SK-N-SH treated with all-trans-retinoic acid at 6 μM for 48 hours (cell line): ENCODE measurements at regions not wholly inside any gene's neighbourhood (a gene's known extent, or its start where the extent isn't known, plus 50 kb on each side); places are given as distances from the start of the nearest gene placed in this dataset.

ENCODE experiments used
- ATAC-seq: fragments of 200-7000 bp; cut with Tn5 transposase; 3 replicates; pipeline ENCODE4 v1.9.1; 2020; ENCODE audit warnings: mild to moderate bottlenecking, moderate library complexity
- ARNTL ChIP-seq: fragments of 450-650 bp; formaldehyde crosslinking; IDR thresholded peaks from 2 replicates; pipeline ENCODE4 v1.5.0; 2020; ENCODE audit warnings: low read depth, mild to moderate bottlenecking, moderate library complexity, borderline replicate concordance
- BACH2 ChIP-seq: fragments of 250-450 bp; sonication (Bioruptor Pico); IDR thresholded peaks from 2 replicates; pipeline ENCODE4 v1.9.0; 2021; ENCODE audit warnings: mild to moderate bottlenecking, borderline replicate concordance
- CSDC2 ChIP-seq: fragments of 250-450 bp; sonication (Bioruptor Pico); IDR thresholded peaks from 2 replicates; pipeline ENCODE4 v1.5.0; 2020; ENCODE audit warnings: mild to moderate bottlenecking, moderate library complexity
- ESRRG ChIP-seq: fragments of 250-450 bp; sonication (Bioruptor Pico); IDR thresholded peaks from 2 replicates; pipeline ENCODE4 v1.6.1; 2021; ENCODE audit warnings: mild to moderate bottlenecking
- GLIS3 ChIP-seq: fragments of 250-450 bp; sonication (Bioruptor Pico); IDR thresholded peaks from 2 replicates; pipeline ENCODE4 v1.5.0; 2020; ENCODE audit warnings: mild to moderate bottlenecking, moderate library complexity
- ISL1 ChIP-seq: fragments of 250-450 bp; sonication (Bioruptor Pico); IDR thresholded peaks from 2 replicates; pipeline ENCODE4 v2.1.2; 2022; ENCODE audit warnings: mild to moderate bottlenecking, moderate library complexity
- OSR1 ChIP-seq: fragments of 250-450 bp; sonication (Bioruptor Pico); IDR thresholded peaks from 2 replicates; pipeline ENCODE4 v1.8.0; 2022; ENCODE audit warnings: moderate library complexity, mild to moderate bottlenecking, inconsistent platforms
- PPARA ChIP-seq: fragments of 250-450 bp; sonication (Bioruptor Pico); IDR thresholded peaks from 2 replicates; pipeline ENCODE4 v1.5.0; 2020; ENCODE audit warnings: mild to moderate bottlenecking, borderline replicate concordance
- RARB ChIP-seq: fragments of 250-450 bp; sonication (Bioruptor Pico); IDR thresholded peaks from 2 replicates; pipeline ENCODE4 v1.8.0; 2021; ENCODE audit warnings: mild to moderate bottlenecking, moderate library complexity
- SNAI2 ChIP-seq: fragments of 250-450 bp; sonication (Bioruptor Pico); IDR thresholded peaks from 2 replicates; pipeline ENCODE4 v1.5.0; 2020; ENCODE audit warnings: mild to moderate bottlenecking, moderate library complexity
- TCF4 ChIP-seq: fragments of 250-450 bp; sonication (Bioruptor Pico); IDR thresholded peaks from 2 replicates; pipeline ENCODE4 v1.8.0; 2021; ENCODE audit warnings: mild to moderate bottlenecking, moderate library complexity, borderline replicate concordance
- TOX ChIP-seq: fragments of 250-450 bp; sonication (Bioruptor Pico); IDR thresholded peaks from 2 replicates; pipeline ENCODE4 v1.8.0; 2021; ENCODE audit warnings: mild to moderate bottlenecking, moderate library complexity, borderline replicate concordance
- ZC3H10 ChIP-seq: fragments of 250-450 bp; sonication (Bioruptor Pico); IDR thresholded peaks from 2 replicates; pipeline ENCODE4 v1.5.1; 2021; ENCODE audit warnings: mild to moderate bottlenecking, moderate library complexity
- ZFP3 ChIP-seq: fragments of 250-450 bp; sonication (Bioruptor Pico); IDR thresholded peaks from 2 replicates; pipeline ENCODE4 v1.5.0; 2020; ENCODE audit warnings: mild to moderate bottlenecking, moderate library complexity
- ZFP30 ChIP-seq: fragments of 450-650 bp; formaldehyde crosslinking; IDR thresholded peaks from 2 replicates; pipeline ENCODE4 v1.5.0; 2022; ENCODE audit warnings: mild to moderate bottlenecking, moderate library complexity
- ZNF565 ChIP-seq: fragments of 450-650 bp; formaldehyde crosslinking; conservative IDR thresholded peaks from 2 replicates; pipeline ENCODE4 v1.5.0; 2020; ENCODE audit warnings: low read depth, mild to moderate bottlenecking, moderate library complexity
- ZNF70 ChIP-seq: fragments of 450-650 bp; formaldehyde crosslinking; IDR thresholded peaks from 2 replicates; pipeline ENCODE4 v1.5.0; 2020; ENCODE audit warnings: mild to moderate bottlenecking, moderate library complexity
- ZNF8 ChIP-seq: fragments of 450-650 bp; formaldehyde crosslinking; IDR thresholded peaks from 2 replicates; pipeline ENCODE4 v1.5.0; 2020; ENCODE audit warnings: mild to moderate bottlenecking, moderate library complexity
- TF ChIP-seq, protein P1 (sequence below): fragments of 250-450 bp; sonication (Bioruptor Pico); IDR thresholded peaks from 2 replicates; pipeline ENCODE4 v1.5.1; 2021; ENCODE audit warnings: mild to moderate bottlenecking, moderate library complexity
- TF ChIP-seq, protein P2 (sequence below): fragments of 250-450 bp; sonication (Bioruptor Pico); IDR thresholded peaks from 2 replicates; pipeline ENCODE4 v1.8.0; 2020; ENCODE audit warnings: mild to moderate bottlenecking, moderate library complexity, borderline replicate concordance
- TF ChIP-seq, protein P3 (sequence below): fragments of 250-450 bp; sonication (Bioruptor Pico); IDR thresholded peaks from 2 replicates; pipeline ENCODE4 v1.5.1; 2020; ENCODE audit warnings: low read depth, mild to moderate bottlenecking, moderate library complexity
- TF ChIP-seq, protein P4 (sequence below): fragments of 250-450 bp; sonication (Bioruptor Pico); IDR thresholded peaks from 2 replicates; pipeline ENCODE4 v1.8.0; 2021; ENCODE audit warnings: low read depth, mild to moderate bottlenecking, moderate library complexity, borderline replicate concordance

DNA sequence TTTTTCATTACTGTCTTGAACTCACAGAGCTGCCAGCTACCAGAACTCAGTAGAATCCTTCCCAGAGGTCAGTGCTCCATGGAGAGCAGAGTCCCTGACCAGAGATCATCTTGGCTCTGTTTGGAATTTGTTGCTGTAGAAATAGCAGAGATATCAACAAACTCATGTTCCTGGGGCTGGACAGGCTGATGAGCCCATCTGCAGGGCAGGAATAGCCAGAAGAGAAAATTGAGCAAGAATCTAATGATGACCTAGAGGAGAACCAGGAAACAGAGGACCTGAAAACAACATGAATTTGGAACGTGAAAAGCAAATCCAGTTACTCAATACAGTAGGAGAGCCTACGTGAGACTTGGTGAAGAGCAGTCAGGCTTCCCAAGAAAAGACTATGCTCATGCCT, 437.8 kb downstream of the PLK2 start:
- ATAC-seq: no peak
- TF ChIP-seq ZC3H10 (CRISPR knock-in tag): no peak

DNA sequence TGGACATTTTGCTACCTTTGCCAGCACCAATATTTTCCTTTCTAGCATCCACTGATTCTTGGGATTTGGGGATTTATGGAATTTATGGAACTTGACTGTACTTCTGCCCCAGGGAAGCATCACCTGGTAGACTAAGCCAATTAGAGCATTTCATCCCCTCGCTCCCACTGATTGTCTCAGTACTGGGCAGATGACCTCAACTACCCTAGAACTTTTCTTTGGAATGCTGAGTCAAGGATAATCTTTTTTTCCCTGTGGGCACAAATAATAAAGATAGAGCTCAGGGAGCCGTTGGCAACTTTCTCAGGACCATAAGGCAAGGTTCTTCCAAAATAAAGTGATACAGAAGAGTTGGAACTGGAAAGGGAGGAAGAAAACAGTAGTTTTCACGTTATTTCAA, 438.4 kb downstream of the PLK2 start:
- no peak for TF ChIP-seq ZNF8
- no peak for TF ChIP-seq BACH2 (CRISPR knock-in tag)
- TF ChIP-seq PPARA (CRISPR knock-in tag): no peak
- no peak for TF ChIP-seq GLIS3 (CRISPR knock-in tag)
- TF ChIP-seq ZFP30 (CRISPR knock-in tag): no peak
- TF ChIP-seq TCF4: no peak
- TF ChIP-seq SNAI2 (CRISPR knock-in tag): no peak
- no peak for TF ChIP-seq RARB (CRISPR knock-in tag)
- no peak for TF ChIP-seq TOX (CRISPR knock-in tag)
- no peak for TF ChIP-seq ZC3H10 (CRISPR knock-in tag)
- no peak for TF ChIP-seq ZNF70 (CRISPR knock-in tag)
- TF ChIP-seq, protein P1, sequence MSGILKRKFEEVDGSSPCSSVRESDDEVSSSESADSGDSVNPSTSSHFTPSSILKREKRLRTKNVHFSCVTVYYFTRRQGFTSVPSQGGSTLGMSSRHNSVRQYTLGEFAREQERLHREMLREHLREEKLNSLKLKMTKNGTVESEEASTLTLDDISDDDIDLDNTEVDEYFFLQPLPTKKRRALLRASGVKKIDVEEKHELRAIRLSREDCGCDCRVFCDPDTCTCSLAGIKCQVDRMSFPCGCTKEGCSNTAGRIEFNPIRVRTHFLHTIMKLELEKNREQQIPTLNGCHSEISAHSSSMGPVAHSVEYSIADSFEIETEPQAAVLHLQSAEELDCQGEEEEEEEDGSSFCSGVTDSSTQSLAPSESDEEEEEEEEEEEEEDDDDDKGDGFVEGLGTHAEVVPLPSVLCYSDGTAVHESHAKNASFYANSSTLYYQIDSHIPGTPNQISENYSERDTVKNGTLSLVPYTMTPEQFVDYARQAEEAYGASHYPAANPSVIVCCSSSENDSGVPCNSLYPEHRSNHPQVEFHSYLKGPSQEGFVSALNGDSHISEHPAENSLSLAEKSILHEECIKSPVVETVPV (CRISPR knock-in tag): no peak
- no peak for TF ChIP-seq OSR1 (CRISPR knock-in tag)
- TF ChIP-seq ZFP3: no peak
- TF ChIP-seq ZNF565 (CRISPR knock-in tag): no peak
- TF ChIP-seq, protein P2, sequence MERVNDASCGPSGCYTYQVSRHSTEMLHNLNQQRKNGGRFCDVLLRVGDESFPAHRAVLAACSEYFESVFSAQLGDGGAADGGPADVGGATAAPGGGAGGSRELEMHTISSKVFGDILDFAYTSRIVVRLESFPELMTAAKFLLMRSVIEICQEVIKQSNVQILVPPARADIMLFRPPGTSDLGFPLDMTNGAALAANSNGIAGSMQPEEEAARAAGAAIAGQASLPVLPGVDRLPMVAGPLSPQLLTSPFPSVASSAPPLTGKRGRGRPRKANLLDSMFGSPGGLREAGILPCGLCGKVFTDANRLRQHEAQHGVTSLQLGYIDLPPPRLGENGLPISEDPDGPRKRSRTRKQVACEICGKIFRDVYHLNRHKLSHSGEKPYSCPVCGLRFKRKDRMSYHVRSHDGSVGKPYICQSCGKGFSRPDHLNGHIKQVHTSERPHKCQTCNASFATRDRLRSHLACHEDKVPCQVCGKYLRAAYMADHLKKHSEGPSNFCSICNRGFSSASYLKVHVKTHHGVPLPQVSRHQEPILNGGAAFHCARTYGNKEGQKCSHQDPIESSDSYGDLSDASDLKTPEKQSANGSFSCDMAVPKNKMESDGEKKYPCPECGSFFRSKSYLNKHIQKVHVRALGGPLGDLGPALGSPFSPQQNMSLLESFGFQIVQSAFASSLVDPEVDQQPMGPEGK: no peak
- TF ChIP-seq ISL1 (CRISPR knock-in tag): no peak
- TF ChIP-seq, protein P3, sequence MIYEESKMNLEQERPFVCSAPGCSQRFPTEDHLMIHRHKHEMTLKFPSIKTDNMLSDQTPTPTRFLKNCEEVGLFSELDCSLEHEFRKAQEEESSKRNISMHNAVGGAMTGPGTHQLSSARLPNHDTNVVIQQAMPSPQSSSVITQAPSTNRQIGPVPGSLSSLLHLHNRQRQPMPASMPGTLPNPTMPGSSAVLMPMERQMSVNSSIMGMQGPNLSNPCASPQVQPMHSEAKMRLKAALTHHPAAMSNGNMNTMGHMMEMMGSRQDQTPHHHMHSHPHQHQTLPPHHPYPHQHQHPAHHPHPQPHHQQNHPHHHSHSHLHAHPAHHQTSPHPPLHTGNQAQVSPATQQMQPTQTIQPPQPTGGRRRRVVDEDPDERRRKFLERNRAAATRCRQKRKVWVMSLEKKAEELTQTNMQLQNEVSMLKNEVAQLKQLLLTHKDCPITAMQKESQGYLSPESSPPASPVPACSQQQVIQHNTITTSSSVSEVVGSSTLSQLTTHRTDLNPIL (CRISPR knock-in tag): no peak
- ATAC-seq: no peak

DNA sequence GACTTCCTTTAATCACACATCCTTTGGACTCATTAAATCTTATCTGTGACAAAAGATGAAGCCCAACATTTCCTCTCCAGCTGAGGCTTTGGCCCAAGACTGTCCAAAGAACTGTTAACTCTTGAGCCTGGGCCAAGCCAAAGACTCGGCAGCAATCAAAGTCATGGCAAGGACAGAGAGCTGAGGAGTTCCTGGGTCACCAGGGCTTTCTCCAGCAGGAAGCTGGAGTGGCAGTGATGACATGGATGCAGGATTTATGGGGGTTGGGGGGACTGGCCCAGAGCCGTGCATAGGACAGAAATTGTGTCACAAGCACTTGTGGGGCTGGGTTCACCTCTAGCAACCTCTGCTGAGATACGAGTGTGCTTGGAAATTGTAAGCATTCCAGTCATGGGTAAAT, 440.3 kb downstream of the PLK2 start:
- TF ChIP-seq ZFP3 (peak; percentile 18; the same call in 1 of the 2 replicates), CSDC2 (CRISPR knock-in tag) (no peak)
- peak; percentile 60; the same call in 2 of the 3 replicates for ATAC-seq

DNA sequence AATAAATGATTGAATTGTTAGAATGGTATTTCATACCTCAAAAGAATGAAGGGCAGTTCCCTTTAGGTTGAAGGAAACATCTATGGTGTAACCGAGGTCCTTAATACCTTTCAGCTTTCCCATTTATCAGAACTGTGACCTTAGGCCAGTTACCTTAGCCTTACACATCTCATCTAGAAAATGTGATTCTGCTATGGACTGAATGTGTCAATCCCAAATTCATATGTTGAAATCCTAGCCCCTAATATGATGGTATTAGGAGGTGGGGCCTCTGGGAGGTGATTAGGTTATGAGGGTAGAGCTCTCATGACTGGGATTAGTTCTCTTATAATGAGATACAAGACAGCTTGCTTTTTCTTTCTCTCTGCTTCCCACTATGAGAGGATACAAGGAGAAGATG, 441.9 kb downstream of the PLK2 start:
- no peak for TF ChIP-seq CSDC2 (CRISPR knock-in tag)
- no peak for TF ChIP-seq RARB (CRISPR knock-in tag)
- no peak for TF ChIP-seq ZNF8
- TF ChIP-seq, protein P4, sequence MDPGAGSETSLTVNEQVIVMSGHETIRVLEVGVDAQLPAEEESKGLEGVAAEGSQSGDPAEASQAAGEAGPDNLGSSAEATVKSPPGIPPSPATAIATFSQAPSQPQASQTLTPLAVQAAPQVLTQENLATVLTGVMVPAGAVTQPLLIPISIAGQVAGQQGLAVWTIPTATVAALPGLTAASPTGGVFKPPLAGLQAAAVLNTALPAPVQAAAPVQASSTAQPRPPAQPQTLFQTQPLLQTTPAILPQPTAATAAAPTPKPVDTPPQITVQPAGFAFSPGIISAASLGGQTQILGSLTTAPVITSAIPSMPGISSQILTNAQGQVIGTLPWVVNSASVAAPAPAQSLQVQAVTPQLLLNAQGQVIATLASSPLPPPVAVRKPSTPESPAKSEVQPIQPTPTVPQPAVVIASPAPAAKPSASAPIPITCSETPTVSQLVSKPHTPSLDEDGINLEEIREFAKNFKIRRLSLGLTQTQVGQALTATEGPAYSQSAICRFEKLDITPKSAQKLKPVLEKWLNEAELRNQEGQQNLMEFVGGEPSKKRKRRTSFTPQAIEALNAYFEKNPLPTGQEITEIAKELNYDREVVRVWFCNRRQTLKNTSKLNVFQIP (CRISPR knock-in tag): no peak
- TF ChIP-seq ARNTL (CRISPR knock-in tag): no peak
- no peak for TF ChIP-seq ZNF70 (CRISPR knock-in tag)
- ATAC-seq: no peak

DNA sequence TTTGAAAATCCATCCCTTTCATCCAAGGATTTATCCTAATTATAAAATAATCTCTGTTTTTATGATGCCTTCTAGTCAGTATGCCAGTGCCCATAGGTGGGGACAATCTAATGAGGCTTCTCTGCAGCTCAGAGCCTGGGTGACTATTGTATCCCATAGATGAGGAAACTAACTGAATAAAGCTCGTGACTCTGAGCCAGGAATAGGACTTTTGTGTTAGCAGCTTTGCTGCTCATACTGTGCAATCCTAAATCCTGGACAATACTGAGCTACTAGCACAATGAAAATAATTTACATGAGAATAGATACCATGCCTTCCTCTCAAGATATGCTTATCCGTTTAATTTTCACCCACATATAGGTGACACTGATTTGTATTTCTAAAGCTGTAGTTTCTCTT, 443.0 kb downstream of the PLK2 start:
- TF ChIP-seq ZC3H10 (CRISPR knock-in tag) (no peak), PPARA (CRISPR knock-in tag) (no peak), ARNTL (CRISPR knock-in tag) (no peak), SNAI2 (CRISPR knock-in tag) (no peak), ZNF565 (CRISPR knock-in tag) (no peak), OSR1 (CRISPR knock-in tag) (no peak), ZNF70 (CRISPR knock-in tag) (no peak), TOX (CRISPR knock-in tag) (no peak), CSDC2 (CRISPR knock-in tag) (no peak), RARB (CRISPR knock-in tag) (no peak), GLIS3 (CRISPR knock-in tag) (no peak), TCF4 (no peak), ESRRG (CRISPR knock-in tag) (no peak), ZFP30 (CRISPR knock-in tag) (no peak), ZFP3 (no peak)
- TF ChIP-seq, protein P2: no peak
- TF ChIP-seq, protein P4 (CRISPR knock-in tag): no peak
- TF ChIP-seq, protein P1 (CRISPR knock-in tag): no peak
- ATAC-seq: no peak
